Pulmonary artery endothelial cell (primary cell): ENCODE measurements at regions not wholly inside any gene's neighbourhood (a gene's known extent, or its start where the extent isn't known, plus 50 kb on each side); places are given as distances from the start of the nearest gene placed in this dataset.

Source experiments
- DNase-seq: peaks from one replicate; pipeline ENCODE4 v3.0.0-alpha.2; 2011; ENCODE audit warnings: low read depth, low spot score

DNA sequence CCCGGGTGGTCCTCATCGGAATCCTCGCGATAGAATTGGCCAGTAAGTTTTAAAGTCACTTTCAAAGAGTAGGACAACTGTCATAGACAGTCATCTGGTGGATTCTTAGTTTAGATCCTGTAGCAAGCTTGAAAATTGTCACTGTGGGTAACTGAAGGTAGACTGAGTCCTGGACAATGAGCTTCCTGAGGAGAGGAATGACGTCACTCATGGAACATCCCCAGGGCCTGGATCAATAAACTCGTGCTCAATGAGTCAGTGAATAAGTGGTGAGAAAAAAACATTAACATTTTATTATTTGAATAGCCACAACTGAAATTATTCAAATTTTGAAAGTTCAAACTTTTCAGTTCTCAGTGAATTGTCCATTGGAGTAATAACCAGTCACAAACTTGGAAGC lies 101.4 kb upstream of the CXCR4 start:
- DNase-seq, result no peak

DNA sequence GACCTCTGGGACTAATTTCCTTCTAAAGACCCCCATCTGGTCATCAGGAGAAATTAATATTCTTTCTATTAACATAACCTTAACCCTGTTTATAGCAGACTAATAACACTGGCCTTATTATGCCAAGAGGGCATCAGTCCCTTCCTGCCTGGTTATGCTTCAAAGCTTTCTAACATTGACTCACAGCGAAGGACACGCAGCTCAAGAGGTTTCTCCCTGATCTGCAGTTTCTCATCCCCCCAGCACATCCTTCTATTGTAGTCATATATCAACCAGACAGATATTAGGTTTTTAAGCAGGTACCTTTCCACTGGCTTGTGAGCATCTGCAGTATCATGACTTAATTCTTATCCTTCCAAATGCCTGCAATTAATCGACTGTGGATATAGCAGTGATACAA lies 100.0 kb upstream of the CXCR4 start:
- no peak for DNase-seq

DNA sequence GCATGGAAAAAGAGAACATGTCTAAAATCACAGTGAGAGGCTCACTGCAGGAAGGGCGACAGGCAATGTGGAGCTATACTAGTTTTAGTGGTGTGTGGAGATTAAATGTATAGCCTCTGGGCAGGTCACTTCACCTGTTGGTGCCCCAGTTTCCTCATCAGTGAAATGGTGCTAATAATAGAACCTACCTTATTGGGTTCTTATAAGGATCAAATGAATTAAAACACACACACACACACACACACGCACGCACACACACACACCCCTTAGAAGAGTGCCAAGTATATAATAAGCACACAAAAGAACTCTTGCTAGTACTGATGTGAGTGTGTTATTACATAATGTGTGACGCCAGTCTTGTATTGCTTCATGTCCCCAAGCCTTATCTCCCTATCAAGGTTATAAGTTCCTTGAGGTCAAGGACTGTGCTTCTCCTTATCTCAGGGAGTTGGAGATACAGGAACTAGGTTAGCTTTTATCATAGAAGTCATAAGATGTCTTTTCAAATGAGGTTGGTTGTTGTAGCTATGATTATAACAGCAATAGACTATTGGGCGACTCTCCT lies 98.0 kb upstream of the CXCR4 start:
- DNase-seq, result no peak

DNA sequence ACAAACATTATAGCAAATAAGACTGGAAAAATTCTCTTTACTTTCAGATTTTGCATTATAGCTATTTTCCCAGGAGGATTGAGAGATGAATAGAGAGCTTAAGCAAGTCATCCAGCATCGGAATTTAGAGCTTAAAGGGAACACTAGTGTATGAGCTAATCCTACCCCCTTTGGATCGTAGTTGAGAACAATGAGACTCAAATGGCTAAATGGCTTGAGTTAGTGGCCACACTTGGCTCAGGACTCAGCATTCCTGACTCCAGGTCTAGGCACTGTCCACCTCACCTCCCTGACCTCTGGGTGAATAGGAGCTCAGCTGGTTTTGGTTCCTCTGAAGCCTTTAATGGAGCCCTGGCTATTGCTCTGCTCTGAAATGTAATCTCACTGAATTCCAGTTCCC lies 97.5 kb upstream of the CXCR4 start:
- DNase-seq, result no peak

DNA sequence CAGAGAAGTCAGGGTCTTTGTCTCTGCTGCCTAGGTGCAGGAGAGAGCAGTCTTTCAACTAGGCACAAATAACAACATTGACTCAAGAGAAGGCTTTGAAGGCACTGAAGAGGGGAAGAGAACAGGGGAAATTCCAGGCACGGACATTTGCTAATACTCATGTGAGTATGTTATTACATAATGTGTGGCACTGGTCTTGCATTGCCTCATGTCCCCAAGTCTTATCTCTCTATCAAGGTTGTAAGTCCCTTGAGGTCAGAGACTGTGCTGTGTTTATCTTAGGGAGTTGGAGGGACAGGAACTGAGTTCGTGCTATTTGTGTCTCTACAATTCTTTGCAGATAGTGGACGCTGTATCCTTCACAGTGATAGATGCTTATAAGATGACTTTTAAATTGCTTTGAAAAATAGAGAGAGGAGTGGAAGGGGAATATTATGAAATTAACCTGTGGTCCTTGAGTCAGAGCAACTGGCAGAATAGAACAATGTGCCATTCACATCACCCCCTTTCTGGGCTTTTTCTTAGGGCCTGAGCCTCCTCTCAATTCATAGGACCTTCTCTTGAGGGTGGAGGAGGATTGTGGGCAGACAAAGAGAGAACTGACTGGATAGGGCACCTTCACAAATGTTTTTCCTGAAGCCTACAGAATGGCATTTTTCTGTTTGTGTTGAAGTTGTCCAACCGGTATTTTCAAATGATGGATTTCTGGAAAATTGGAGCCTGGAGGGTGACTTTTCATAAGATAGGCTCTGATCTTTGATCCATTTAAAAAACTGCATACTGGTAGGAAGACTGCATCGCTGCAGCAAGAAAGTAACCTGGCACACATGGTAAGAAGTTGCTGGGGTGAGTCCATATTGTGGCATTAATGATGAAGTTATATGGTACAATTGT lies 96.6 kb upstream of the CXCR4 start:
- no peak for DNase-seq

DNA sequence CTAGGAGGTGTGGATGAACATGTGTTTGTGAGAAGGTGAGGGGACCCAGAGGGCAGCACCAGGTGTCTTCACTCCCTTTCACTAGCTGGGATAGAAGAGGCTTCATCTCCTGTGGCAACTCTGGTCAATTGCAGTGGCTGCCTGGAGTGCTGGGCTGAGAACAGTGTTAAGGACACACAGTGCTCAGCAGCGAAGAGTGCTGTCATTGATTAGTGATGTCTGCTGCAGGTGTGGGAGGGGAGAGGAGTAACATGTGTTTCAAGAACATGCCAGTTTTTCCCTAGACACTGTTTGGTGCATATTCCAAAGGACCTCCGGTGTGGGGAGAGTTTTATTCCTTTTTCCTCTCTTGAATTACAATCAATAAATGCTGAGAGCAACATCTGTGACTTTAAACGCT lies 95.9 kb upstream of the CXCR4 start:
- no peak for DNase-seq

DNA sequence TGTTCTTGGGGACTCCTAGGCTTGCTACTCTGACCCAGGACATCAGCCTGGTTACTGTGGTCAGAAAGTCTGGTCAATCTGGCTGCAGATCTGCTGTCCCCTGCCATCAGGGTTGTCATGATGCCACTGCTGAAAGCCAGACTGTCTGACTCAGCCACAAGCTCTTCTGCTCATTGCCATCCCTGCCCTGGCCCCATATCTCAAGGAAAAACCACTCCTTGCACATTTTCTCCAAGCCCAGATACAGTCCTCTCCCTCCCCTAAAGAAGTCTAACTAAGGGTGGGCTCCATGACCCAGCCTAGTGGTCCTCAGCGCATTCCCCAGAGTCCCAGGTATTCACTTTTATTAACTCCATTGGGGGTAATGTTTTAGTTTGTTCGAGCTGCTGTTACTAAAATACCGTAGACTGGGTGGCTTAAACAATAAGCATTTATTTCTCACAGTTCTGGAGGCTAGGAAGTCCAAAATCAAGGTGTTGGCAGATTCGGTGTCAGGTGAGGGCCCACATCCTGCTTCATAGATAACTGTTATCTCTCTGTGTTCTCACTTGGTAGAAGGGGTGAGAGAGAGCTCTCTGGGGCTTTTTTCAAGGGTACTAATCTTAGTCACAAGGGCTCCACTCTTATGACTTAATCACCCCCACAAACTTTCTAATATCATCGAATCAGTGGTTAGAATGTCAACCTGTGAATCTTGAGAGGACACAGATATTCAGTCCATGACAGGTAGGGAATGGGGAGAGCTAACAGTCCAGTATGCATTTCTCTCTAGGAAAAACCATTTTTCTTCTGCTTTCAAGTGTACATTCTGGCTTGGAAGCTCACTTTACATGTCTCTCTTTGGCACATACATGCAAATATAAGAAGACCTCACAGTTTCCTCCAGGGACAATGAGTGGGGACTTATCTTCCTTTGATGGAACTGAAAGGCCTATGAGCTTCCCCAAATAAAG lies 94.8 kb upstream of the CXCR4 start:
- DNase-seq, result no peak

DNA sequence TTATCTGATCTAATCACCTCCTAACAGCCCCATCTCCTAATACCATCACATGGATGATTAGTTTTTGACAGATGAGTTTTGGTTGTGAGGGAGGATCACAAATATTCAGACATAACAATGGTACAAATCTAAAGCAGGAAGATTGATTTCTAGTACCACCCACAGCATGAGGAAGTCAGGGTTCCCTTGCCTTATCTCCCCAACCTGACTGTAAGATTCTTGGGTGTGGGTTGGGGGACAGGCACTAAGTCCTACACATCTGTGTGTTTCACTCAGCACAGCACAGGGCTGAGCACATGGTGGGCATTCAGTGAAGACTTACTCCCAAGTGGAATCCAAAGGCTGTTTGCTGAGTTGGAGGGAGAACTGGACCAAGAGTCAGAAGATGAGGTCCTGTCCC lies 93.8 kb upstream of the CXCR4 start:
- no peak for DNase-seq

DNA sequence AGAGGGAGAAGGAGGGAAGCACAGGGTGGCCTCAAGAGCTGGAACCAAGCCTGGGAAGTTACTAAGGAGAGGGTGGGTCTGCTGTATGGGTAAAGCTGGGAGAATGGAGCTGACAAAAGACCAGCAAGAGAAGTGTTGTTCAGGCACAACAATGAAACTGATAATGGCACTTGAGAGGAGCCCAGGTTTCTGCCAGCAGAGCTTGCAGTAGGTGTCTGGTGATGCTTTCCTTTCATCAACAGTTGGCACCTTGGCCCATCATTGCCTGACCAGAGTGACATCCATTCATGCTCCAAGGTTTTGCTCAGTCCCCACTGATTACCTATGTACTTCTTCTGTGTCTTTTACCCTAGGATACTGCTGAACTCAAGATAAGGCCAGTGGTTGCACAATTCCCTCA lies 92.9 kb upstream of the CXCR4 start:
- DNase-seq, result no peak

DNA sequence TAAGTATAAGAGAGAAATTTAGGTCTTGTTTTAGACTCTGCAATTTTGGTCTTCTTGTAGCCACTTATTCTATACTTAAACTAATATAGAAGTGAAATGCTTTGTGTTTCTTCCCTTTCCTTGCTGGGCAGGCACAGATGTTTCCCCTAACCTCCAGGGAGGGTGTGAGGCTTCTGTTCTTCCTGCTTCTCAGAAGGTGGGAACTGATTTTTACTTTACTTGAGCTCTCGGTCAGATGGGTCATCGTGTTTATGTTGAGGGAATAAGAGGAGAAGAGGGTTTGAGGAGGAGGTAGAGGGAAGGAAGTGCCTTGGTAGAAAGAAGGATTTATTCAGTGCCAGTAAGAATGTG lies 92.5 kb upstream of the CXCR4 start:
- no peak for DNase-seq

DNA sequence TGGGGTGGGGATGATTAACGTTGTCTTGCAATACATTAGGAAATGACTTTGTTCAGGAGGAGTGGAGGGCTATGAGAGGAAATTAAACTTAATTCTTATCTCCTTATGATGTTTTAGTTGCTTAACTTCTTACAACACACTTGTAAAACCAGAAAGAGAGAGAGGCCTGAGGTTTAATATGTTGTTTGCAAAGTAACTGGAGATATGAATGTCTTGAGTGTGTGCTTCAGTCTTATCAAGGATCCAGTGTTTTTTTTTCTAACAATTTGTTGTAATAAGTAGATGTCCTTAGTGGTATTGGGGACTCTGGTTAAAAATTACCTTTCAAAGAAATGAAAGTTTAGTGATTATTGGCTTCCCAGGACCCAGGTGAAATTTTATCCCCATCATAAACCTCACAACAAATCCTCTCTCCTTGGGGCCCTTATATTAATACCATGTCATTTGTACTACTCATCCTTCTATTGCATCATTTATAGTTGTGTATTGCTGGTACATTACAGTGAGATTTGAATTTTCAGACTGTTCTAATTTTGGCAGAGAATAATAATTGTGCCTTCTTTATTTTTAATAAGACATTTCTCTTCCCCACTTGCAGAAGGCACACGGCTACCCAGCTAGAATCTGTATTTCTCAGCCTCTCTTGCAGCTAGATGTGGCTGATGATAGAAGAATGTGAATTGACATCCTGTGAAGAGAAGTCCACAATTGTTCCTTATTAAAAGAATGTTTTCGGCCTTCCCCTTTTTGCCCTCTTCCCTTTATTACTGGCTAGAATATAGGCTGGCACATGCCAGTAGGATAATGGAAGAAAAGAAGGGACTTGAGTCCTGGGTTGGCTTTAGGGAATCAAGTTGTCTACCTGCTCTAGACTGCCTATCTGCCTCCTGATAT lies 91.9 kb upstream of the CXCR4 start:
- no peak for DNase-seq

DNA sequence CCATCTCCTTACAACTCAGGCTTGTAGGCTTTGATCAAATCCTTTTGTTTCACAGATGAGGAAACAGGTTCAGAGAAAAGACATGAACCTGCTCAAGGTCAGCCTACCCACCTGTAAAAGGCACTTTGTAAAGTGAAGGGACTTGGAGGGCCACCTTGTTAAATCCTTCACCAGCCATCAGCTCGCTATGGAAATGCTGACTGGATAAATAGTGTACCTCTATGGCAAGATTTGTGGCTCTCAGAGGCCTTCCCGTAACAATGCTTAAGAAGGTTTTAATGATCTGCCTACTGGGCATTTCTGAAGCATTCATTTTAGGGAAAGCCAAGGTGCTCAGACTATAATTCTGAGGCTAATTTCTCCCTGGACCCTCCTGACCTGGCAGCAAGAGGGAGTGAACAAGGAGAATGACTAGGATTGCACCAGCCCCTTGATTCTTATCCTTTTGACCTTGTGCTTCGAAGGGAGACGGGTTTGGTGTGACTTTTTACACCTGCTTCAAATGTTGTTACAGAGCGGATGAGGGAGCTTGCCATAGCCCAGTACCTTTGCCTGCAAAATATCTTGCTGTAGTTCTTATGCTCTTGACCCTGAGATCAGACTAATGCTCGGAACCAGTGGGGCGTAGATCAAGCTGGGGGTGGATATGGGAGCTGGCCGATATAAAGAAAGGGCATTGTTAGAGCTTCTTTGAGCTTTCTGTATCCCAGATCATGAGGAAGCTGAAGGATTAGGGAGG lies 90.9 kb upstream of the CXCR4 start:
- no peak for DNase-seq

DNA sequence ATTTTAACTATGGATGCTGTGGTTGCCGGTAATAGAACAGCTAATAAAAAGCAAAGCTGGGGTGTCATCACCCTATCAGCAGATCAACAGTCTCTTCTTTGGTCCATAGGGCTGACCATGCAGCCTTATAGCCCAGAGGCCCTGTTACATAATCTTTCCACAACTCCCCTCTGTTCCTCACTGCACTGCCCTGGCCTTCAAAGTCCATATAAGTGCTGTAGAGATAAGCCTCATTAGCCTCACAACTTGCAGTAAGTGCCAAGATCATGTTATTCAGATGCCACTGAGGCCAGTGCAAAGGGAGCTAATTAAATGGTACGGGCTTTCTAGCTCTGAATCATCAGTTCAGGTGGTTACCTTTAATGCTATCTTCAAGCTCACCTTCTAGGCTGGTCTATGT lies 89.7 kb upstream of the CXCR4 start:
- DNase-seq, result no peak

DNA sequence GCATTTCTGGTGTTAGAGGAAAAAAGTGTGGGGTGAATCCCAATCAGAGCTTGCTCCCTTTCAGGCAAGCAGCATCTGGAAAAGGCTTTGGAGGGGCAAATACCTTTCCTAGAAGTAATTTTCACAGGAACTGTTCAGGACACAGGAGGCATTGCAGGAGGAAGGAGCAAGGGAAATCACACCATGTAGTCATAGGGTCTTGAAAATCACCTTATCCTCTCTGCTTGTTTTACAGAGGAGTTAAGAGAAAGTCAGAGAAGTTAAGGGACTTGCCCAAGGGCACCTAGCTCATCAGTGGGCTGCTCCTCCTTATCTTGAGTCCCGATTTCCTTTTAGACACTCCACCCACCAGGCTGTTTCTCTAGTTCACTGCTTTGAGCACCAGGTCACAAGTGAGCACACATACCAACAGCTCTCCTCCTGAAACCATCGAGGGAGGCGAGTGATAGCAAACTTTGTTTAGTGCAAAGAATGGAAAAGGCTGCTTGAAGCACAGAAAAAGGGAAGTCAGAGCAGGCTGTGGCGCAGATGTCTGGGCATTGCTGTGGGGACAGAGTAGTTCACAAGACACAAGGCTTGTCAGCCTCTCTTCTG lies 89.2 kb upstream of the CXCR4 start:
- no peak for DNase-seq

DNA sequence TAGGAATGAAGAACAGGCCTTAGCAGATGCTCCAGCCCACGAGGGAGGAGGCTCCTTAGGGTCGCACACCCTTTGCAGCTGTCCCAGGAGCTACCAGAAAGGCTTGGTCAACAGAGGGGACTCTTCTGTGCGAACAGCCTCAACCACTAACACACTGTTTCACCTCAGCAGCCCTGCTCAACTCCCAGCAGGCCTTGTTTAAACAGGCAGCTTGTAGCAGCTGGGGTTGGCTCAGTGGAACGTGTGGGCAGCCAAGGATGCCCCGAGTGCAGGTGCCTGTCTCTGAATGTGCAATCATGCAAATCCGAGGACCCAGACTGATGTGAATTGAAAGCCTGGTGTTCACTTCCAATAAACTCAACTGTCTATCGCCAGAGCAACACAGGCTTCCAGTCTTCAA lies 88.7 kb upstream of the CXCR4 start:
- no peak for DNase-seq

DNA sequence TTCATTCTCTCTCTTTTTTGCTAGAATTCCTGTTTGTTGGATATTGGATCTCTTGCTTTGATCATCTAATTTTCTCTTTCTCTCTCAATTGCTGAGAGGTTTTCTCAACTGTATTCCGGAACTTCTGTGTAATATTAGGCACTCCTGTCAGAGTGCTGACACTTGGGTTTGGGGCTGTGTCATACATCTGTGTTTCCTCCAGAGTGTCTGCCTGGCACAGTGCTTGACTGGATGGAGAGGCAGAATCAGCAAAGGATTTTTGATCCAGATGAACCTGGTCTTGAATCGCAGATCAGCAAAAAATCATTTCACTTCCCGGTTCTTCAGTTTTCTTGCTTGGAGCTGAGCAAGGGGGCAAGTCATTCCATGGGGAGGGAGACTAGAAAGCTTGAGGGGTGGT lies 87.7 kb upstream of the CXCR4 start:
- DNase-seq, result no peak

DNA sequence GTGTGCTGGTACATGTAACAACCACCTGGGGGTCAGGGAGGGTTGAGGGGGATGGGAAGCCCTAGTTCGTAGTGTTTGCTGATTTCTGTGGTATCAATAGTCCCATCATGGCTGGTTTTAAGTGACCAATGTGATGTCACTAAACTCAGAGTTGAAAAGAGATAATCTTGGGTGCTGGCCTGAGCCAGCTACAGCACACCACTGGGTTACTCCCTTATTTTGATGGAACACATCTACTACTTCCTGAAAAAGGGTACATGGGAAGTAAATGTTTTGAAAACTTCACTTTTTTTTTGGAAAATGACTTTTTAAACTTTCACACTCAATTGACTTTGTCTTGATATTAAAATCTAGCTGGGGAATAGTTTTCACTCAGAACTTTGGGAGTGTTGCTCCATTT lies 87.0 kb upstream of the CXCR4 start:
- DNase-seq, result no peak

DNA sequence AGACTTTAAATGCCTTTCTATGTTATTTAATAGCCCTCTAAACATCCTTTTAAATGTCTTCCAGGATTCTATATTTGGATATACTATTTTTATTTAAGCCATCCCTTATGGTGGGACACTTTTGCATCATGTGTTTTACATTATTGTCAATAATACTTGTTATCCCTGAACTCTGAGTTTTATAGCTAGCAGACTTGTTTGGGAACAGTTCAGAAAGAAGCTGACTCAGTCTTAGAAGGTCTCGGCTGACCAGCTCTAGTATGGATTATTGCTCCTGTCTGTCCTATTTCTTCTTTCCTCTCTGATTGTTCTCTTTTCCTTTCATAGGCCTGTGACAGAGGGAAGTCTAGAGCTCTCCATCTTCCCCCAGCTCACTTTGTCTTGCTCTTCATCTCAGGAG lies 77.3 kb upstream of the CXCR4 start:
- DNase-seq, result no peak

DNA sequence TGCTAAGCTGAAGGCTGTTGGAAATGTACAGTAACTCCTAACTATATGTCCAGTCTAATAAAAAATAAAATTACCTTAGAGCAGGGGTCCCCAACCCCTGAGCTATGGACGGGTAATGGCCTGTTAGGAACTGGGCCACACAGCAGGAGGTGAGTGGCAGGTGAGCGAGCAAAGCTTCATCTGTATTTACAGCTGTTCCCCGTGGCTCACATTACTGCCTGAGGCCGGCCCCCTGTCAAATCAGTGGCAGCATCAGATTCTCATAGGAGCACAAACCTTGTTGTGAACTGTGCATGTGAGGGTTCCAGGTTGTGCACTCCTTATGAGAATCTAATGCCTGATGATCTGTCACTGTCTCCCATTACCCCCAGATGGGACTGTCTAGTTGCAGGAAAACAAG lies 73.1 kb upstream of the CXCR4 start:
- no peak for DNase-seq

DNA sequence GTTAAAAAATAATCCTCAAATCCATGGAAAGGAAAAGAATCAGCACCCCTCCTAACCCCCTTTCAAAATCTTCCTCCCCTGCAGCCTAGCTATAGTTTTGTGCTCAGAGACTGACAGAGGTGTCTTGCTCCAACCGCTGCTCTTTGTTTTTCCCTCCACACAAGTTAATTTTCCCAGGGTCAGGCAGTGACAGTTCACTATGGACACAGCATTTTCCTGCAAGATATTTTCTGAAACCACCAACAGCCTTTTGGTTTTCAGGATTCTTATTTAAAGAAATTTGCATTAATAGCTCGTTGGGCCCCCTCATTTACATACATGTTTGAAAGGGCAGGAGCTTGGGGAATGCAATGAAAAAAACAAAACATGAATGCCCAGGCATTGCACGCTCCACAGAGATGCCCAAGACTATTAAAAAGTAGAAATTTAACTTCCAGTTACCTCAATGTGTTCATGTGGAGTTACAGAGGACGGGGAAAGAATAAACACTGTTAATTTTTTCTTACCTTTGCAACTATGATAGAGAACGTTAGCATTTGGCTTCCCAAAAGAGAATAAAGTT lies 71.4 kb upstream of the CXCR4 start:
- no peak for DNase-seq
